ENCODE measurements at regions not wholly inside any gene's neighbourhood (a gene's known extent, or its start where the extent isn't known, plus 50 kb on each side); places are given as distances from the start of the nearest gene placed in this dataset.
"Not testable (repeated sequence)": the region's sequence is repeated elsewhere in the genome, so short reads cannot be mapped to it uniquely, and the experiment has no call there.

DNA sequence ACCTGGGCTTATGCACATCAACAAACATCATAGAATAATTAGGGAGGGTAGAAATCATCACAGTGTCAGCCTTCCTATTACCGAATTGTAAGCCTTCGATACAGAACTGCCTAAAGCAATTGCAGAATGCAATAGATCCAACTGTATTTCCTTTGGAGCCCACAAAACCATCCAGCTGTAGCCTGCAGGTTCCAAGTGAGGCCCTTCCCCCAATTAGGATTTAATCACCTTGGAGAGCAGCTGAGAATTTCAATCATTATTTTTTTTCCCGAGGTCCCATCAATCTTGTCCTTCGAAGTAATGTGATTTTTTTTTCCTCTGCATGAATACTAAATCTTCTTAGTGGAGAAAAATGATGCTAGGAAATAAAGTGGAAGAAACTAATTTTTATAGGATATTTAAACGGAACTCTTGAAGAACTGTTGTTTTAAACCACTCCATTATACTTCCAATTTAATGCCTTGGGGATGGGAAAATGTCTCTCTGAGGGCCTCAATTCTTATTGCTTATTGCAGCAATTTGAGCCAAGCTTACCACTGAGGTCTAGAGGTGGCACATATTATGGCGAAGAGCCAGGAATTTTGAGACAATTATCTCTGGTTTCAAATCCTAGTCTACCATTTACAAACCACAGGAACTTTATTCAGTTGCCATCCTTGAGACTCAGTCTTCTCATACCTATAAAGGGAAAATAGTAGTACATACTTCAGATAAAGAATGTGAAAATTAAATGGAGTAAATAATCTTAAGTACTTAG lies 953.4 kb upstream of the IGFBP7 start:
- DNase-seq (ENCODE audit: low read depth), result no peak

GRCh38 chr4:58061967-58062366 lies 951.8 kb upstream of the IGFBP7 start:
- peak; percentile 4 for DNase-seq (ENCODE audit: low read depth)

DNA sequence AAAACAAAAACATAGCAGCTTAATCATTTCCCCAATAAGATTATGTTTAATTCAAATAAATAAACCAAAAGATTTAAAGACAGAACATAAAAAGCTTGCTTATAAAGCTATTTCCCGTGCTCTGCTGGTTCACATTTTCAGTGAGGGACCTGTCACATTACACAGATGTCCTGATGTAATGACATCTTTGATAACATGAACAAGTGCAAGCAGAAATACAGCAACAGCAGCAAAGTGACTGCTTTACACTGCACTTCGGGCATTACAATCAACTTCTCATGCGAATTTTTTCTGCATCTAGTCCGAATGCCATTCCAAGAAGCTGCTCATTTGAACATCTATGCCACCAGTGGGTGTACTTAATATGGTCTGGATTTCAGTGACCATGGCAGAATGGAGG lies 940.3 kb upstream of the IGFBP7 start:
- no peak for DNase-seq (ENCODE audit: low read depth)

DNA sequence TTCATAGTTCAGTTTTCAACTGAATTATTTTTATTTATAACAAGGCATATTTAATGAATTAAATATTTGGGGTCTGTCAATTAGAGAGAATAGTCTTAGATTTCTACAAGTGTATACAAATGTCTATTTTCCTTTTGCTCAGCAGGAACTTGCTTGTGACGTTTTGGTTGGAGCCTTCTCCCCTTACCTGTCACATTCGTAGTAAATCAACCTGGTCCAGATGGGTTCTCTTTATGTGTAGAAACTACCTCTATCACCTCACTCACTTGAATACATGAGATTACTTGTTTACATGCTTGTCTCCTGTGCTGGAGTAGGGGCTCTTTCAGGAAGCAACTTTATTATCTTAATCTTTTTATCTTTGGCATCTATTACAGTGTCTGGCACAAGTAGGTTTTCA lies 938.3 kb upstream of the IGFBP7 start:
- DNase-seq (ENCODE audit: low read depth), result no peak

DNA sequence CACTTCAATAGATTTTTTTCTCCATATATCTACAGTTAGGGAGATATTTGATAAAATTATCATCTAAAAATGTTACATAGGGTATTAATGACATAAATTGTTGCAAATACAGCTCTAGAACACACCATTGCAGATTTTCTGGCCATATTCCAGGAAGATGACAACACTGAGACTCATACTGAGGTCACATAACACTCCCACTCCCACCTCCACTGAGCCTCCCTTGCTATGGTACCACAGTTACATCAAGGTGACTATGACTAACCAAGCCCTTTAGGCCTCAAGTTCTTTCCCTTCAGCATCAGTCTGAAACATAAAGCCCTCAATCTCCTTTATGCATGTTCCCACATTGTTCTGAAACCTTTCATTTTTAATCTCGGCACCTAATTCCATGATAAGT lies 932.0 kb upstream of the IGFBP7 start:
- DNase-seq (ENCODE audit: low read depth), result peak; percentile 37

GRCh38 chr4:57993944-57994343 lies 883.8 kb upstream of the IGFBP7 start:
- no peak for DNase-seq (ENCODE audit: low read depth)

DNA sequence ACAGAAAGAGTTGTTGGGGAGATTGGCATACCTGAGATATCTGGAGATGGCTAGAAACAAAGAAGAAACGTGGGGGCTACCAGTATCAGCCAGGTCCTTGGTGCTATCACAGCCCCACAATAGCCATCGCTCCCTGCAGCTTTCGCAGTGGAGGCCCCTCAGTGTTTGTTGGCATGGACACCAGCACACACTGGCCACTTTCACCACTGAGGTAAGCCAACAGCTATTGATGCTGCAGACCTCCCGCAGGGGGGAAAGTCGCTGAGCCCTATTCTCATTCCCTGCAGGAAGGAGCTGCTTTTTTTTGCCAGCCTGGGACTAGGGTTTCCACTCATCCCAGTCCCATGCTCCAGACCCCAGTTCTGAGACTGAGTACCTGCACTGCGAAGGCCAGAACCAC lies 879.2 kb upstream of the IGFBP7 start:
- no peak for DNase-seq (ENCODE audit: low read depth)

DNA sequence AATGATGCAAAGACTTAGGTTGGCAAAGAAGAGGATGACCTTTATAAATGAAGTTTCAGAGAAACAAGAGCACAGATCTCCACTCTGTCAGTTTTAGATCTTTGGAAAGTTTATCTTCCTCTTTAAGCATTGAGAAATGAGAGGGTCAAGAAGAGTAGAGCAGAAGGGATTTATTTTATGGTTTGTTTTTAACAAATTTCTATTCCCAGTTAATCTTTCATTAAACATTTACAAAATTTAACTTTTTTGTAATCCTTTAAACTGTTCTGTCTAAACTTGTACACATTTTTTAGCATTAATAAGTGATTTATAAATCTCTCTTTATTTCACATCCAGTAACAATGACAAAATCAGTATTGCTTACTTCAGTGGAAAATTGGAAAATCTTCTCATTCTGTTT lies 875.0 kb upstream of the IGFBP7 start:
- DNase-seq (ENCODE audit: low read depth), result no peak

DNA sequence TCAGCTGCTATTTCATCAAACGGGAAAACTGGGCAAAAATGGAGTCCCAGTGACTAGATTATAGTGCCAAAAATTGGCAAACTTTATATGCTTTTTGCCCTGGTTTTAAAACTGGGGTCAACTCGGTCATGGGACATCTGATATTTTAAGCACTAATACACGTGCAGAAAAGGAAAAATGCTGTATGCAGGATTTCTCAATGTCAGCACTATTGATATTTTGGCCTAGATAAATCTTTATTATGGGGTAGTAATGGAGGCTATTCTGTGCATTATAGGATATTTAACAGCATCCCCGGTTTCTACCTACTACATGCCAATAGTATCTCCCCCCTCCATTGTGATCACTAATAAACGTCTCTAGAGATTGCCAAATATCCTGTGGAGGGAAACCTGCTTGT lies 870.9 kb upstream of the IGFBP7 start:
- no peak for DNase-seq (ENCODE audit: low read depth)

DNA sequence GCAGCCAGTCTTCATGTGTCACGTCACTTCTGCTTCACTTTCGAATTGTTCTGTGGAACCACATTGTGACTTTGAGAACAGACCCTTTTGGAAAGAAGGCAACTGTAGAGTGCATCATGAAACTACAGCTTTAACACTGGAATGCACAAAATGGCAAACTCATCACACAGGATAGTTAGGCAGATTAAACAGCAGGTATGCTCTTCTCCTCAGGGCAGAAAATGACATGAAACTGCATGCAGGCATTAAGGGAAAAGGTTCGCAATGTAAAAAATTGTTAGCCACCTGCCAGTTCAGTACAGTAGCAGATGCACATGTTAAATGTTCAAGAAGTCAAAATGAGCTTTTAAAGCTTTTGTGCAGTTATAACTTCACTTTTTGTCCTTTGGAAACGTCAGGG lies 864.6 kb upstream of the IGFBP7 start:
- DNase-seq (ENCODE audit: low read depth), result no peak

DNA sequence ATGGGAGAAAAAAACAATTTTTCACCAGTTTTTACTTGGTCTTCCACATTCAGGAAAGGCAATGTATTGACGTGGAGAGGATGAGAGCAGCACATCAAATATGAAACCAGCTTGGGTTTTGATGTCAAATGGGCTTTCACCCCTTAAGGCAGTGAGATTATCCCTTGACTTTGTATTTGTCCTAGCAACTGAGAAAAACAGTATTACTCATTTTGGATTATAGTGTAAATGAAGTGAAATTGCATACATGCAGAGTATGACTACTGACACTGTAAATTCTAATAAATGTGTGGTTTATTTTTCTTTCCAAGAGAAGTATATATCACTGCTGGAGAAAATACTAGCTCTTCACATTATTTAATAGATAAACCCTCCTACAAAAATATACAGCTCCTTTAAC lies 863.6 kb upstream of the IGFBP7 start:
- DNase-seq (ENCODE audit: low read depth), result no peak

DNA sequence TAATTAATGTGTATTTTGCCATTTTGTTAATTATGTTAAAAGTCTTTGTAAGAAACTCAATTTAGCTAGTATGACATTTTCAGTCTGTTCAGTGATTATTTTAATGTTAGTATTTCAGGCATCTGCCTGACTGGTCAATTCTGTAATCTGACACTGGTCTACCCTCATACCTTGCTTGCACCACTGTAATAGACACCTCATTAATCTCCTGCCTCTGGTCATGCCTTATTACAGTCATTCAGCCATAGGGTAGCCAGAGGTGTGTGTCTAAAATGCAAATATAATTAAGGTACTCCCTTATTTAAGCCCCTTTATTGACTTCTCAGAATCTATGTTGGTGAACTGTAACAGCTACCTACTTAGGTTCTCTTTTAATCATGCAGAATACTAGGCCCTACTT lies 861.1 kb upstream of the IGFBP7 start:
- DNase-seq (ENCODE audit: low read depth), result no peak

- DNase-seq (ENCODE audit: low read depth), result no peak
These were observed 857.0 kb upstream of the IGFBP7 start for GRCh38 chr4:57966987-57967760.

GRCh38 chr4:57965431-57965830 lies 855.2 kb upstream of the IGFBP7 start:
- DNase-seq (ENCODE audit: low read depth), result not testable (repeated sequence)

DNA sequence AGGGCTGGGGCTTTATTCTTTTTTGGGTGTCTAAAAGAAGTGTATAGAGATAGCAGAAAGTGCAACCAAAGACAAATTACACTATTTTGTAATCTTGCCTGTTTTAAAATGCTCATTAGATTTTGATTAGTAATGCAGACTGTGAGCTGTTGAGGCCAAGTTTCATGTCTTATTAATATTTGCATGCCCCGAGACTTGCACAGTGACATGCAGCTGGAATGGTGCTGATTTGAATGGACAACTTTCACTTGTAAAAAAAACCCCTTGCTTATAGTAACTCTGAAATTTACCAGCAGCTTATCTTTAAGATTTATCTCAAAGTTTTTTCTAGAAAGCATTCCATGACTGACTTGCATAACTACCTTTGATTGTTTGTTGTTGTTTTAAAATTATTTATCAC lies 835.1 kb upstream of the IGFBP7 start:
- DNase-seq (ENCODE audit: low read depth), result no peak

DNA sequence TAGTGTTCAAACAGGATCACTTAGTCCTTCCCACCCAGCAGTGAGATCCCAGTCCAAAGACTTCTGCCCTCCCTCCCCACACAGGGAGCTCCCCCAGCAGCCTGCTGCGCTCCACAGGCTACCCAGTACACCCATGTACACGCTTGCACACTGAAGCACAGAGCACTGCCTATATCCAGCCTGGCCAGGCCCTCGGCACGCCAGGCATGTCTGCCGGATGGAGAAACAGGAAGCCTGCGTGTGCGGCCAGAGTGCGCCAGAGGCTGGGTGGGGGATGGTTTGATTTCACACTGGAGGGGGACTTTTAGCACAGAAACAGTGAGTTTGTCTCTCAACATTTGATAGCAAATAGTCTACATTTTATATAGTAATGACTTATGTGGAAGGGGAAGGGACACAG lies 833.5 kb upstream of the IGFBP7 start:
- peak; percentile 33 for DNase-seq (ENCODE audit: low read depth)

DNA sequence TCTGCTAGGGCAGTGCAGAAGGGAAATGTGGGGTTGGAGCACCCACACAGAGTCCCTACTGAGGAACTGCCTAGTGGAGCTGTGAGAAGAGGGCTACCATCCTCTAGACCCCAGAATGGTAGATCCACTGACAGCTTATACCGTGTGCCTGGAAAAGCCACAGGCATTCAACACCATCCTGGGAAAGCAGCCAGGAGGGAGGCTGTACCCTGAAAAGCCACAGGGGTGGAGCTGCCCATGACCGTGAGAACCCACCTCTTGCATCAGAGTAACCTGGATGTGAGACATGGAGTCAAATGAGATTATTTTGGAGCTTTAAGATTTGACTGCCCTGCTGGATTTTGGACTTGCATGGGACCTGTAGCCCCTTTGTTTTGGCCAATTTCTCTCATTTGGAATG lies 827.1 kb upstream of the IGFBP7 start:
- not testable (repeated sequence) for DNase-seq (ENCODE audit: low read depth)

- peak; percentile 1 for DNase-seq (ENCODE audit: low read depth)
These were observed 816.1 kb upstream of the IGFBP7 start for GRCh38 chr4:57926311-57926710.

GRCh38 chr4:57924951-57925350 lies 814.8 kb upstream of the IGFBP7 start:
- DNase-seq (ENCODE audit: low read depth), result no peak

- no peak for DNase-seq (ENCODE audit: low read depth)
These were observed 806.3 kb upstream of the IGFBP7 start for GRCh38 chr4:57916479-57916878.

DNA sequence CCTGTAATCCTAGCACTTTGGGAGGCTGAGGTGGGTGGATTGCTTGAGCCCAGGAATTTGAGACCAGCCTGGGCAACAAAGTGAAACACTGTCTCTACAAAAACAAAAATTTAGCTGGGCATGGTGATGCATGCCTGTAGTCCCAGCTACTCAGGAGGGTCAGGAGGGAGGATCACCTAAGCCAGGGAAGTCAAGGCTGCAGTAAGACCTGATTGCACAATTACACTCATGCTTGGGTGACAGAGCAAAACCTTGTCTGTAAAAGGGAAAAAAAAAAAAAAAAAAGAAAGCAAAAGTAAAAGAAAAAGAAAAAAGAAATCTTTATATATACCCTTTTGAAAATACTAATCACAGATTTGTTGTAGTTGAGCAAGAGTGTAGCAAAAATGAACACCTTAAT lies 801.0 kb upstream of the IGFBP7 start:
- DNase-seq (ENCODE audit: low read depth), result no peak

DNA sequence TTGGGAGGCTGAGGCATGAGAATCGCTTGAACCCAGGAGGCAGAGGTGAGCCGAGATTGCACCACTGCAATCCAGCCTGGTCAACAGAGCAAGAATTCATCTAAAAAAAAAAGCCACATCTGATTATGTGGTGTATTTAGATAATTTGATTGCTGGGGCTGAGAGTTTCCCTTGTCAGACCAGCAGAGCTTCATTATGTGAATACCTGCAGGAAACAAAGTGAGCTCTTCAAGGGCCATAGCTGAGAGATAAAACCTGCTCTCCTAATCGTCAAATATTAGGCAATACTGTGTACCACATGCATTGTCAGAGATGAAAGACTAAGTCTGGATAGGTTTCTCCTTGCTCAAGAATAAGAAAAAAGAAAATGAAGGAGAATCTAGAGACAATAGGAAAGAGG lies 800.0 kb upstream of the IGFBP7 start:
- DNase-seq (ENCODE audit: low read depth), result no peak

GRCh38 chr4:57905965-57906364 lies 795.8 kb upstream of the IGFBP7 start:
- no peak for DNase-seq (ENCODE audit: low read depth)

DNA sequence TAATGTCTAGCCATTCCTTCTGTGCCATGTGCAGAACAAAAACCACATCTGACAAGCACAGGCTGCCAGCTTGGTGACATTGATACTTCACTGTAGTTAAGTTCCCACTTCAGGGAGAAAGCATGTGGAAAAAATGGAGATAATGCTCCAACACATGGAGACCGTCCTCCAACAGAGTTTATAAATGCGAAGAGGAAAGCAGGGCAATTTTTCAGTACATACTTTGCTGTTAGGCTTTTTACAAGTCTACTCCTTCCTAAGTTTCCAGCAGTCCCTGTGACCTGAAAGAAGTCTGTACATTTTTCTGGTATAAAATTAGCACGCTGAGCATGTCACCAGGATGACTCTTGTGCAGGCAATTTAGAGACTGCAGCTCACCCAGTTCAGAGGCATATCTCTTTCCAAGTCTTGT lies 766.9 kb upstream of the IGFBP7 start:
- DNase-seq (ENCODE audit: low read depth), result no peak

Data from ELR (cell line).